ENCODE measurements at regions not wholly inside any gene's neighbourhood (a gene's known extent, or its start where the extent isn't known, plus 50 kb on each side); places are given as distances from the start of the nearest gene placed in this dataset.

GRCh38 chr2:239682518-239682917 is 281.7 kb upstream of the HDAC4 start:
- FAIRE-seq (no peak), DNase-seq (ENCODE audit: low read depth, low spot score) (no peak)
- Histone ChIP-seq H3K9ac (replicated peaks; ENCODE audit: extremely low read depth, insufficient read depth, low read length) (no peak overlapping the region), H3K36me3 (ENCODE audit: control insufficient read depth in 2 of 2, extremely low read depth in 1 of 2, insufficient read depth in 2 of 2, low read length in 2 of 2) (no peaks in the 10 kb centered on the region), H3K27ac (ENCODE audit: insufficient read depth, low read depth, low read length) (no peak overlapping the region), H3K9me3 (replicated peaks; ENCODE audit: control insufficient read depth, insufficient read depth, low read length) (no peaks in the 10 kb centered on the region), H3K4me3 (replicated peaks in 1 of 3; ENCODE audit: insufficient read depth in 1 of 3, low read depth in 1 of 3, low read length in 3 of 3) (no peak overlapping the region), H3K4me2 (ENCODE audit: insufficient read depth, low read length) (no peak overlapping the region), H4K20me1 (replicated peaks; ENCODE audit: control insufficient read depth, extremely low read depth, insufficient read depth, low read length) (no peaks in the 10 kb centered on the region), H3K79me2 (ENCODE audit: control insufficient read depth, insufficient read depth, low read length) (no peaks in the 10 kb centered on the region), H3K27me3 (ENCODE audit: control insufficient read depth in 2 of 2, insufficient read depth in 2 of 2, low read length in 2 of 2) (no peaks in the 10 kb centered on the region), H2AFZ (ENCODE audit: low read depth, low read length) (no peak overlapping the region), H3K9me1 (replicated peaks; ENCODE audit: control insufficient read depth, extremely low read depth, insufficient read depth, low read length) (no peaks in the 10 kb centered on the region), H3K4me1 (ENCODE audit: control insufficient read depth, extremely low read depth, insufficient read depth, low read length) (no peaks in the 10 kb centered on the region)
- ChIA-PET POLR2A (no interaction called here), CTCF (no interaction called here)
- dilution Hi-C loops (cut with MboI; ENCODE audit: extremely low pct_ligation_motif_present, low sequenced_read_pairs), result no loop called here
- BruUV-seq (replicated peaks), result no TSS peak
- intact Hi-C loops (cut with micrococcal nuclease), result no loop called here
- TF ChIP-seq MAX (IDR thresholded peaks at IDR 0.05; ENCODE audit: insufficient read depth, insufficient read length), result no peak
- TF ChIP-seq MYC (IDR thresholded peaks at IDR 0.05; ENCODE audit: low read depth, low read length), result no peak
- no peak for TF ChIP-seq FOS (IDR thresholded peaks at IDR 0.05; ENCODE audit: borderline replicate concordance, insufficient read depth, low read length)

GRCh38 chr2:239679755-239680154 is 278.9 kb upstream of the HDAC4 start:
- H3K9ac ChIP-seq (replicated peaks; ENCODE audit: extremely low read depth, insufficient read depth, low read length), result no peak overlapping the region
- no peaks in the 10 kb centered on the region for H3K36me3 ChIP-seq (ENCODE audit: control insufficient read depth in 2 of 2, extremely low read depth in 1 of 2, insufficient read depth in 2 of 2, low read length in 2 of 2)
- TF ChIP-seq EZH2 (IDR thresholded peaks at IDR 0.05; ENCODE audit: borderline replicate concordance, low read depth, low read length, severe bottlenecking) (no peak), JUN (IDR thresholded peaks at IDR 0.05; ENCODE audit: borderline replicate concordance, insufficient read depth, insufficient read length, low read depth) (no peak), MAX (IDR thresholded peaks at IDR 0.05; ENCODE audit: insufficient read depth, insufficient read length) (no peak), GATA2 (IDR thresholded peaks at IDR 0.05; ENCODE audit: insufficient read depth, insufficient read length, low read depth, low read length) (no peak), POLR2A (IDR thresholded peaks at IDR 0.05; ENCODE audit: low read depth, low read length) (no peak), FOS (IDR thresholded peaks at IDR 0.05; ENCODE audit: borderline replicate concordance, insufficient read depth, low read length) (no peak), POLR2AphosphoS5 (IDR thresholded peaks at IDR 0.05; ENCODE audit: insufficient read depth, low read depth, low read length) (no peak), MYC (IDR thresholded peaks at IDR 0.05; ENCODE audit: low read depth, low read length) (no peak)
- TF ChIP-seq, protein P1, sequence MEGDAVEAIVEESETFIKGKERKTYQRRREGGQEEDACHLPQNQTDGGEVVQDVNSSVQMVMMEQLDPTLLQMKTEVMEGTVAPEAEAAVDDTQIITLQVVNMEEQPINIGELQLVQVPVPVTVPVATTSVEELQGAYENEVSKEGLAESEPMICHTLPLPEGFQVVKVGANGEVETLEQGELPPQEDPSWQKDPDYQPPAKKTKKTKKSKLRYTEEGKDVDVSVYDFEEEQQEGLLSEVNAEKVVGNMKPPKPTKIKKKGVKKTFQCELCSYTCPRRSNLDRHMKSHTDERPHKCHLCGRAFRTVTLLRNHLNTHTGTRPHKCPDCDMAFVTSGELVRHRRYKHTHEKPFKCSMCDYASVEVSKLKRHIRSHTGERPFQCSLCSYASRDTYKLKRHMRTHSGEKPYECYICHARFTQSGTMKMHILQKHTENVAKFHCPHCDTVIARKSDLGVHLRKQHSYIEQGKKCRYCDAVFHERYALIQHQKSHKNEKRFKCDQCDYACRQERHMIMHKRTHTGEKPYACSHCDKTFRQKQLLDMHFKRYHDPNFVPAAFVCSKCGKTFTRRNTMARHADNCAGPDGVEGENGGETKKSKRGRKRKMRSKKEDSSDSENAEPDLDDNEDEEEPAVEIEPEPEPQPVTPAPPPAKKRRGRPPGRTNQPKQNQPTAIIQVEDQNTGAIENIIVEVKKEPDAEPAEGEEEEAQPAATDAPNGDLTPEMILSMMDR (IDR thresholded peaks at IDR 0.05; ENCODE audit: extremely low read depth in 1 of 2, insufficient read depth in 1 of 2, low read depth in 1 of 2, low read length in 2 of 2), result no peak
- DNase-seq (ENCODE audit: low read depth, low spot score) (no peak), FAIRE-seq (no peak)
- H3K27ac ChIP-seq (ENCODE audit: insufficient read depth, low read depth, low read length), result no peak overlapping the region
- H3K9me3 ChIP-seq (replicated peaks; ENCODE audit: control insufficient read depth, insufficient read depth, low read length), result no peaks in the 10 kb centered on the region
- CTCF ChIA-PET, result no interaction called here
- no peak overlapping the region for H3K4me2 ChIP-seq (ENCODE audit: insufficient read depth, low read length)
- H2AFZ ChIP-seq (ENCODE audit: low read depth, low read length), result no peak overlapping the region
- dilution Hi-C loops (cut with MboI; ENCODE audit: extremely low pct_ligation_motif_present, low sequenced_read_pairs), result no loop called here
- H3K9me1 ChIP-seq (replicated peaks; ENCODE audit: control insufficient read depth, extremely low read depth, insufficient read depth, low read length), result no peaks in the 10 kb centered on the region
- H3K27me3 ChIP-seq (ENCODE audit: control insufficient read depth in 2 of 2, insufficient read depth in 2 of 2, low read length in 2 of 2), result no peaks in the 10 kb centered on the region
- H4K20me1 ChIP-seq (replicated peaks; ENCODE audit: control insufficient read depth, extremely low read depth, insufficient read depth, low read length), result no peaks in the 10 kb centered on the region
- no peaks in the 10 kb centered on the region for H3K79me2 ChIP-seq (ENCODE audit: control insufficient read depth, insufficient read depth, low read length)
- POLR2A ChIA-PET, result no interaction called here
- H3K4me1 ChIP-seq (ENCODE audit: control insufficient read depth, extremely low read depth, insufficient read depth, low read length), result no peaks in the 10 kb centered on the region
- intact Hi-C loops (cut with micrococcal nuclease), result no loop called here
- no peak overlapping the region for H3K4me3 ChIP-seq (replicated peaks in 1 of 3; ENCODE audit: insufficient read depth in 1 of 3, low read depth in 1 of 3, low read length in 3 of 3)
- BruUV-seq (replicated peaks), result no TSS peak
